HFFc6 (cell line): ENCODE measurements at regions not wholly inside any gene's neighbourhood (a gene's known extent, or its start where the extent isn't known, plus 50 kb on each side); places are given as distances from the start of the nearest gene placed in this dataset.

Experiments
- DNase-seq: peaks from one replicate; pipeline ENCODE4 v3.0.0-alpha.2; 2018
- H3K27ac Mint-ChIP-seq: 2 replicates; pipeline ENCODE4 v1.8.0; 2020; ENCODE audit warnings: mild to moderate bottlenecking, mixed read lengths
- H3K27me3 Mint-ChIP-seq: 2 replicates; pipeline ENCODE4 v1.8.0; 2021; ENCODE audit warnings: mild to moderate bottlenecking, moderate library complexity, mixed read lengths; ENCODE audit not compliant: insufficient read depth
- H3K36me3 Mint-ChIP-seq: 2 replicates; pipeline ENCODE4 v1.8.0; 2021; ENCODE audit warnings: low read depth, mixed read lengths
- H3K4me1 Mint-ChIP-seq: 2 replicates; pipeline ENCODE4 v1.8.0; 2020; ENCODE audit warnings: low read depth, mixed read lengths
- H3K4me3 Mint-ChIP-seq: 2 replicates; pipeline ENCODE4 v1.8.0; 2020; ENCODE audit warnings: mild to moderate bottlenecking, moderate library complexity, mixed read lengths
- H3K9me3 Mint-ChIP-seq: 2 replicates; pipeline ENCODE4 v1.8.0; 2020; ENCODE audit warnings: mild to moderate bottlenecking, mixed read lengths
- CTCF ChIP-seq: fragments of 200-600 bp; sonication (generic); IDR thresholded peaks from 2 replicates; pipeline ENCODE4 v1.5.0; 2021; ENCODE audit warnings: antibody characterized with exemption, mild to moderate bottlenecking

DNA sequence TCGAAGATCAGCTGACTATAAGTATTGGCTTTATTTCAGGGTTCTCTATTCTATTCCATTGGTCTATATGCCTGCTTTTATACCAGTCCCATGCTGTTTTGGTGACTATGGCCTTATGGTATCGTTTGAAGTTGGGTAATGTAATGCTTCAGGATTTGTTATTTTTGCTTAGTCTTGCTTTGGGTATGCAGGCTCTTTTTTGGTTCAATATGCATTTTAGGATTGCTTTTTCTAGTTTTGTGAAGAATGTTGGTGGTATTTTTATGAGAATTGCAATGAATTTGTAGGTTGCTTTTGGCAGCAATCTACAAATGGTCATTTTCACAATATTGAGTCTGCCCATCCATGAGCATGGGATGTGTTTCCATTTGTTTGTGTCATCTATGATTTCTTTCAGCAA is 951.9 kb upstream of the SLITRK1 start:
- TF ChIP-seq CTCF = no peak
- peak overlapping the region; percentile 13; the same call in 1 of the 2 replicates for H3K27ac Mint-ChIP-seq
- peaks cover 3% of the 10 kb centered on the region; the same call in 1 of the 2 replicates for H3K27me3 Mint-ChIP-seq
- DNase-seq = peak; percentile 57
- H3K36me3 Mint-ChIP-seq = no peaks in the 10 kb centered on the region
- peak overlapping the region; percentile 4; the same call in 1 of the 2 replicates for H3K4me3 Mint-ChIP-seq
- H3K4me1 Mint-ChIP-seq = peaks cover 18% of the 10 kb centered on the region
- peaks cover 3% of the 10 kb centered on the region; the same call in 1 of the 2 replicates for H3K9me3 Mint-ChIP-seq

DNA sequence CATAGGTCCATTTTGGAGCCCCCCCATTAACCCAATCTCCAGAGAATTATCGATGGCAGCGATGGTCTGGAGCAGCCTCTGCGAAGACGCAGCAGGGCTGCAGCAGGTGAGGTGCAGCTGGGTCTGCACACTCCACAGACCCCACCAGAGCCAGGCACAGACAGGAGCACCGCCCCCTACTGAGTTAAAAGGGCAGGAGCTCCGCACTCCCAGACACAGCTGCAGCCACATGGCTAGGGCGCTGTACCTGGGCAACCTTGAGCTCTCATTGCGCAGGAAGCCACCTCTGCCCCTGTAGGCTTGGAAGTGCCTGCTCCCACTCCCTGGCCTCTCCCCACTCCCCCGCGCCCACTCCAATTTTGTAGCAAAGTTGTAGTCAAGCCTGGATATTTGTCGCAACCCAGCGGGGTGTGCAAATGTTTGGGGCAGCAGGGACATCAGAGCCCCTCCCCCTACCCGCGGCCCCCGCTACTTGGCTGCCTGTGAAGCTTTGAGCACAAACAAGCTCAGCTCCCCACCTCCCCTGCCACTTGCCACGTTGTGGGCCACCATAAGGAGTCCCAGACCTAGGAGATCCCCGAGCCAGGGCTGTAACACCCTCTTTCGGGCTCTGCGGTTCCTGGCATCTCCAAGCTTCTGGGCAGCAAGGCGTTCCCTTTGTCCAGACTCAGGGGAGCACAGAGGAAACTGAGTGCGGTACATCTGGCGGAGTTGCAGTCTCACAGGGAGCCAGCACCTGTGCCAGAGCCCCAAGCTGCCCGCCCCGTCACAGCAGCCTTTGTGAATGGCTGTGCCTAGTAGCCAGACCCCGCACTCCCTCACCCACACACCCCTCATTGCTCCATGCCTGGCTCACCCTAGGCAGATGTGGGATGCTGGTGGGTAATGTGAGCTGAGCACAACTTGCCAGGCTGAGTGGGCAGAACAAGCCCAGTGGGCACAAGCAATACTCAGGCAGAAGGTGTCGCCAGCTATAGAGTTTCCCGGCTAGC is 949.7 kb upstream of the SLITRK1 start:
- no peaks in the 10 kb centered on the region; the same call in 1 of the 2 replicates for H3K27me3 Mint-ChIP-seq
- peaks cover 3% of the 10 kb centered on the region; the same call in 1 of the 2 replicates for H3K9me3 Mint-ChIP-seq
- no peak for DNase-seq
- H3K4me1 Mint-ChIP-seq = peaks cover 24% of the 10 kb centered on the region
- H3K36me3 Mint-ChIP-seq = no peaks in the 10 kb centered on the region
- H3K27ac Mint-ChIP-seq = no peak overlapping the region
- TF ChIP-seq CTCF = no peak
- H3K4me3 Mint-ChIP-seq = no peak overlapping the region

- H3K9me3 Mint-ChIP-seq = peaks cover 10% of the 10 kb centered on the region
- peak overlapping the region; percentile 72; the same call in 1 of the 2 replicates for H3K4me3 Mint-ChIP-seq
- H3K4me1 Mint-ChIP-seq = peaks cover 67% of the 10 kb centered on the region
- DNase-seq = no peak
- peak overlapping the region; percentile 30; the same call in 1 of the 2 replicates for H3K27ac Mint-ChIP-seq
- H3K27me3 Mint-ChIP-seq = no peaks in the 10 kb centered on the region
- TF ChIP-seq CTCF = no peak
- peaks cover 24% of the 10 kb centered on the region for H3K36me3 Mint-ChIP-seq
These were observed 941.3 kb upstream of the SLITRK1 start for GRCh38 chr13:84823528-84823927.

GRCh38 chr13:84821261-84821660 is 939.0 kb upstream of the SLITRK1 start:
- Mint-ChIP-seq H3K27me3 (no peaks in the 10 kb centered on the region), H3K4me1 (peaks cover 68% of the 10 kb centered on the region), H3K9me3 (peaks cover 10% of the 10 kb centered on the region), H3K27ac (peak overlapping the region; percentile 66), H3K4me3 (peak overlapping the region; percentile 88), H3K36me3 (peaks cover 28% of the 10 kb centered on the region)
- TF ChIP-seq CTCF = no peak
- peak; percentile 16 for DNase-seq

DNA sequence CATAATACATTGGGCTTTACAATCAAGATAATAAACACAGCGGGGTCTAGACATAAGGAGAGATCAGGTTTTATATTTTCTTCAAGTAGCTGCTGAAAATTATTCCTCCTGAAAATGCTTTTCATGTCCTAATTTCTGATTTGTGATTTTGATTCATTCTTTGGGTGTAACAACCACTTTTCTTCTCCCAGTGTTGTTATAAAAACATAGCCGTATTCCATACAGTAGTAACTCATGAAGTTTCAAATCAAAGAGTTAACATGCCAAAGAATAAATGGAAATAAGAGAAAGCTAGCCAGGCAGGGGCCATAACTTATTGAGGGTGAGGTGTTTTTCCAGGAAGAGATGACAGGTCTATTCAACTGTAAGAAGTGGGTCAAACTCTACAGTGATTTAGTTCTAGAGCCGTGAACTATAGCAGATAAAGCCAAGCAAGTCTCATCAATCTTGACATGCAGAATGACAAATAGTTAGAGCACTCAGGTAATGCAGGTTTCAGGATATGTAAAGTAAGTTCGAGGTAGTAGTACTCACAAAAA is 934.4 kb upstream of the SLITRK1 start:
- Mint-ChIP-seq H3K4me3 (peak overlapping the region; percentile 38; the same call in 1 of the 2 replicates), H3K36me3 (peaks cover 23% of the 10 kb centered on the region), H3K9me3 (peaks cover 10% of the 10 kb centered on the region), H3K27ac (no peak overlapping the region), H3K27me3 (no peaks in the 10 kb centered on the region), H3K4me1 (peaks cover 56% of the 10 kb centered on the region)
- no peak for TF ChIP-seq CTCF
- DNase-seq = no peak
